Ovary (tissue), 7 donors: ENCODE measurements at regions not wholly inside any gene's neighbourhood (a gene's known extent, or its start where the extent isn't known, plus 50 kb on each side); places are given as distances from the start of the nearest gene placed in this dataset.

Experiments used
- DNase-seq, 5 donors: peaks; one replicate each; pipeline ENCODE4 v3.0.0-alpha.2; 2019 to 2020
- H3K27ac ChIP-seq, 2 donors: fragments of 200-600 bp; one replicate each; pipeline versions ENCODE4 v1.5.1 to v1.8.0; 2019 to 2022
- H3K27me3 ChIP-seq: fragments of 200-600 bp; one replicate; pipeline ENCODE4 v1.8.0; 2022
- H3K36me3 ChIP-seq: fragments of 200-600 bp; sonication (generic); one replicate; pipeline ENCODE4 v1.5.1; 2019
- H3K4me1 ChIP-seq: one replicate; pipeline ENCODE4 v1.8.1; 2013; ENCODE audit warnings: mild to moderate bottlenecking, moderate library complexity; ENCODE audit not compliant: insufficient read depth
- H3K4me3 ChIP-seq: fragments of 200-600 bp; sonication (generic); one replicate; pipeline ENCODE4 v1.5.1; 2017
- H3K9me3 ChIP-seq, 2 donors: fragments of 200-600 bp in 1 of 2; sonication (generic) in 1 of 2; one replicate each; pipeline versions ENCODE4 v1.5.1 to v1.8.1; 2013 to 2019; ENCODE audit warnings: mild to moderate bottlenecking in 1 of 2, moderate library complexity in 1 of 2
- CTCF ChIP-seq, 3 donors: fragments of 450-650 bp in 2 of 3; fragments of 200-600 bp in 1 of 3; IDR thresholded peaks; one replicate each; pipeline versions ENCODE4 v1.5.1 to v1.8.0; 2016 to 2022; ENCODE audit warnings: antibody characterized with exemption in 3 of 3, mild to moderate bottlenecking in 1 of 3
- EP300 ChIP-seq: sonication (generic); formaldehyde crosslinking; IDR thresholded peaks from one replicate; pipeline ENCODE4 v1.6.1; 2017; ENCODE audit warnings: antibody characterized with exemption
- POLR2A ChIP-seq: fragments of 450-650 bp; IDR thresholded peaks from one replicate; pipeline ENCODE4 v1.6.1; 2017; ENCODE audit warnings: antibody characterized with exemption, mild to moderate bottlenecking, moderate library complexity
- WGBS, 3 donors: extraction: QIAGEN DNeasy Blood & Tissue Kit in 1 of 3; methylation state at CpG; one replicate each; pipeline versions ENCODE4 v1.1.5 to v1.1.7; 2013 to 2017; 5-methylcytosine and 5-hydroxymethylcytosine counted together
- intact Hi-C, 4 donors: fragments of 100-400 bp; cut with DNase I; formaldehyde crosslinking; loops; one replicate each; pipeline versions ENCODE4 v1.11.0 to v1.15.1; 2022 to 2023
- donor health status: DM: no; HTN: no; CAD: no; lungs with moderate emphysema.
- donor health status: DM: no; HTN: no; CAD: no.
- donor health status: Bipolar disorder and iron deficiency.
- donor health status: DM: no; HTN: no; CAD: no.
- donor health status: DM: yes; HTN: yes; CAD: no.

DNA sequence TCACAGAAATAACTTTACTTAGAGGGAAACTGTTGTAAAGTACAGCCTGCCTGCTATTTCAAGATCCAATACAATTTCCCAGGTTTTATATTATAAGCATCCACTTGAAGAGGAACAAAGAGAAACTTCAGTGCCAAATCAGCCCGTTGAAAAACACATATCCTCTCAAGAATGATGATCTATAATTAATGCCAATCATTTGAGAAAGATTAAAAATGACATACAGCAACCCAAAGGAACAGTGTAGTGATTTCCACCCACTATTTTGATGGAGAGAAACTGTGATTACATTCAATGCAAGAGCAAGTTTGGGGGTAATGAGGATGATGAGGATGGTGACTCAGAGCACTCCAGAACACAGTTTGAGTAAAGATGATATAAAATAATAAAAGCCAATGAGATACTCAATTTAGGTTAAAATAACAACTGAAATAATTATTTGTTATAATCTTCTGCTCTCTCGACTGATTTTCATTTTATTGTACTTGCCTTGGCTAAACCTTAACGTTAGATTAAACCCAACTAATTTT is 715.5 kb downstream of the NCAM2 start:
- H3K4me3 ChIP-seq = no peak overlapping the region
- no peaks in the 10 kb centered on the region for H3K27me3 ChIP-seq
- H3K9me3 ChIP-seq = no peaks in the 10 kb centered on the region
- 38 to 50% (median 39%) methylated on average over 3 of the region's 3 CpGs for WGBS, 3 donors
- no peak overlapping the region for H3K27ac ChIP-seq
- no peaks in the 10 kb centered on the region for H3K4me1 ChIP-seq
- TF ChIP-seq CTCF (IDR thresholded peaks at IDR 0.05) = no peak
- TF ChIP-seq POLR2A = no peak
- TF ChIP-seq EP300 = no peak
- intact Hi-C loops = no loop called here
- DNase-seq = no peak
- no peaks in the 10 kb centered on the region for H3K36me3 ChIP-seq

DNA sequence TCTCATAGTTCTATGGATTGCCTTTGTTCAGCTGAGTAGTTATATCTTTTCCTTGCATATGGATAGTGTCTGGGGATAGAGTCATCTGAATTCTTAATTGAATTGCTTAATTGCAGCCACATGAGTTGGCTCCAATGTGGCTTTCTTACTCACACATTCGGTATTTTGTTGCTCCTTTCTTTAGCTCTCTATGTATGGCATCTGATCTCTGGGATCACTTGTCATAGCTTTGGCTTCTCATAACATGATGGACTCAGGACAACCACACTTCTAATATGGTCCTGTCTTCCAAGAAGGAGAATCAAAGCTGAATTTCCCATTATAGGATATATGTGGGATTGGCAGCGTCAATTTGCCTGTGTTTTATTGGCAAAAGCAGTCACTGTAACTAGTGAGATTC is 716.2 kb downstream of the NCAM2 start:
- Histone ChIP-seq H3K36me3 (no peaks in the 10 kb centered on the region), H3K27ac (no peak overlapping the region), H3K27me3 (no peaks in the 10 kb centered on the region), H3K4me1 (no peaks in the 10 kb centered on the region), H3K9me3 (no peaks in the 10 kb centered on the region), H3K4me3 (no peak overlapping the region)
- DNase-seq = no peak
- TF ChIP-seq EP300 (no peak), POLR2A (no peak), CTCF (IDR thresholded peaks at IDR 0.05) (no peak)
- intact Hi-C loops = no loop called here
- 81 to 92% (median 85%) methylated on average over 2 of the region's 2 CpGs for WGBS, 3 donors

DNA sequence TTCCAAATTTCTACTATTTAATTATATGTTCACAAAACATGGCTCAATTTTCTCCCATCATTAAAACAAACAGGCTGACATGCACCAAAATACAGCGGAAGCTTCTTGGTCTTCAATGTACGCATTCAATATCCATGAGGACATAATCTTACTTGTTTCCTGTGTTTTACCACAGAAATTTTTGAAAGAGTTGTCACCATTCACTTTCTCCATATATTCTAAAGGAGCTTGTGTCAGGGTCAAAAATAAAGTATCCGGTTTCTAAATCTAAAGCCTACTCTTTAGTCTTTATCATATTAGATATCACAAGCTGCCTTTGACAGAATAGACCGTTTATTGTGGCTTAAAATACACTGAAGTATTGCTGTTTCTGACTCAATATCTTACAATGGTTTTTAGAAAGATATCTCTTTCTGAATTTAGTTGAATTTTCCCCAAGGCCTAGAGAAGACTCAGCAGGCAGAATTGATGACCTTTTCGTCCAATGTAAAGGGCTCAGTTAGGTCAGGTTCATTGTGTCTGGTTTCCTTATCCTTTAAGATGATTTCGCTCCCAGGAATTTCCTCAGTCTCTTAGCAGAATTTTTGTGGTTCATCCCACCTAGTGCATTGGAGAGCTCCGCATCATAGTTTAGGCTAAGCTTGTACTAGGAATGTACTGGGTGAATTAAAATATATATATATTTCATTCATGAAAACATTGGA is 717.2 kb downstream of the NCAM2 start:
- intact Hi-C loops = no loop called here
- Histone ChIP-seq H3K4me3 (no peak overlapping the region), H3K27me3 (no peaks in the 10 kb centered on the region), H3K36me3 (no peaks in the 10 kb centered on the region), H3K27ac (no peak overlapping the region), H3K4me1 (no peaks in the 10 kb centered on the region), H3K9me3 (no peaks in the 10 kb centered on the region)
- 75 to 84% (median 81%) methylated on average over 7 of the region's 7 CpGs for WGBS, 3 donors
- no peak for TF ChIP-seq POLR2A
- no peak for TF ChIP-seq CTCF (IDR thresholded peaks at IDR 0.05)
- TF ChIP-seq EP300 = no peak
- no peak for DNase-seq

DNA sequence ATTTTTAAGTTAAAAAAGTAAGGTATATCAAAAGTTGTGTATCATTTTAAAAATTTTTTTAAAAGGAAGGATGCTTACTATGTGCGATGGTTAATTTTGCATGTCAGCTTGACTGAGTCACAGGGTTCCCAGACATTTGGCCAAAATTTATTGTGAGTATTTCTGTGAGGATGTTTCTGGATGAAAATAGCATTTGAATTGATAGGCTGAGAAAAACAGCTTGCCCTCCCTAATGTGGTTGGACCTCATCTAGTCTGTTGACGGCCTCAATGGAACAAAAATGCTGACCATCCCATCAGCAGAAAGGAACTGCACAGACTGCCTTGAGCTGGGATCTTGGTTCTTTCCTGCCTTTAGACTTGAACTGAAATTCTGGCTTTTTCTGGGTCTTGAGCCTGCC is 724.5 kb downstream of the NCAM2 start:
- H3K4me1 ChIP-seq = no peaks in the 10 kb centered on the region
- WGBS, 3 donors = 72 to 87% (median 84%) methylated on average over 2 of the region's 2 CpGs
- no peaks in the 10 kb centered on the region for H3K27me3 ChIP-seq
- no peaks in the 10 kb centered on the region for H3K36me3 ChIP-seq
- no peaks in the 10 kb centered on the region for H3K9me3 ChIP-seq
- H3K27ac ChIP-seq = no peak overlapping the region
- DNase-seq = no peak
- H3K4me3 ChIP-seq = no peak overlapping the region
- intact Hi-C loops = no loop called here
- TF ChIP-seq POLR2A (no peak), EP300 (no peak), CTCF (IDR thresholded peaks at IDR 0.05) (no peak)
